ENCODE measurements at regions not wholly inside any gene's neighbourhood (a gene's known extent, or its start where the extent isn't known, plus 50 kb on each side); places are given as distances from the start of the nearest gene placed in this dataset.
A peak's percentile ranks its signal among the peaks of the same experiment; 100 is the strongest.

- DNase-seq (ENCODE audit: low read depth), result peak; percentile 10
Measured at GRCh38 chr14:100438678-100439592, 115.8 kb downstream of the SLC25A47 start.

- no peak for DNase-seq (ENCODE audit: low read depth)
Measured at GRCh38 chr14:100439781-100440180, 116.6 kb downstream of the SLC25A47 start.

- DNase-seq (ENCODE audit: low read depth), result no peak
Measured at GRCh38 chr14:100440207-100440631, 117.1 kb downstream of the SLC25A47 start.

- no peak for DNase-seq (ENCODE audit: low read depth)
Measured at GRCh38 chr14:100440758-100441203, 117.6 kb downstream of the SLC25A47 start.

- no peak for DNase-seq (ENCODE audit: low read depth)
Measured at GRCh38 chr14:100441271-100441947, 118.3 kb downstream of the SLC25A47 start.

- no peak for DNase-seq (ENCODE audit: low read depth)
Measured at GRCh38 chr14:100442036-100442435, 118.9 kb downstream of the SLC25A47 start.

GRCh38 chr14:100442498-100443490 lies 119.7 kb downstream of the SLC25A47 start:
- no peak for DNase-seq (ENCODE audit: low read depth)

- no peak for DNase-seq (ENCODE audit: low read depth)
Measured at GRCh38 chr14:100443603-100444002, 120.5 kb downstream of the SLC25A47 start.

GRCh38 chr14:100445436-100446088 lies 122.4 kb downstream of the SLC25A47 start:
- DNase-seq (ENCODE audit: low read depth), result no peak

GRCh38 chr14:100446572-100446971 lies 123.4 kb downstream of the SLC25A47 start:
- DNase-seq (ENCODE audit: low read depth), result no peak

GRCh38 chr14:100448376-100448775 lies 125.2 kb downstream of the SLC25A47 start:
- DNase-seq (ENCODE audit: low read depth), result no peak

GRCh38 chr14:100449225-100449987 lies 126.3 kb downstream of the SLC25A47 start:
- DNase-seq (ENCODE audit: low read depth), result no peak

- no peak for DNase-seq (ENCODE audit: low read depth)
Measured at GRCh38 chr14:100450049-100450448, 126.9 kb downstream of the SLC25A47 start.

- DNase-seq (ENCODE audit: low read depth), result no peak
Measured at GRCh38 chr14:100450736-100451135, 127.6 kb downstream of the SLC25A47 start.

GRCh38 chr14:100451264-100451663 lies 128.1 kb downstream of the SLC25A47 start:
- DNase-seq (ENCODE audit: low read depth), result no peak

GRCh38 chr14:100453930-100454329 lies 130.8 kb downstream of the SLC25A47 start:
- DNase-seq (ENCODE audit: low read depth), result no peak

GRCh38 chr14:100454437-100454836 lies 131.3 kb downstream of the SLC25A47 start:
- no peak for DNase-seq (ENCODE audit: low read depth)

- DNase-seq (ENCODE audit: low read depth), result no peak
Measured at GRCh38 chr14:100463937-100464336, 123.3 kb downstream of the BEGAIN start.

GRCh38 chr14:100466111-100466856 lies 120.9 kb downstream of the BEGAIN start:
- no peak for DNase-seq (ENCODE audit: low read depth)
